GM23338 (cell line): ENCODE measurements at regions not wholly inside any gene's neighbourhood (a gene's known extent, or its start where the extent isn't known, plus 50 kb on each side); places are given as distances from the start of the nearest gene placed in this dataset.

Source experiments
- CTCF ChIP-seq, 2 experiments: fragments of 200-600 bp in 1 of 2; sonication (generic) in 1 of 2; conservative IDR thresholded peaks; 2 replicates each; pipeline versions ENCODE4 v1.5.1 to v1.6.1; 2016 to 2017; ENCODE audit warnings: antibody characterized with exemption in 2 of 2, low read depth in 2 of 2, mild to moderate bottlenecking in 2 of 2, moderate library complexity in 1 of 2
- EZH2 ChIP-seq: fragments of 200-600 bp; sonication (generic); IDR thresholded peaks from one replicate; pipeline ENCODE4 v1.8.0; 2017; ENCODE audit warnings: antibody characterized with exemption, mild to moderate bottlenecking, low read depth; ENCODE audit not compliant: unreplicated experiment
- JUNB ChIP-seq: IDR thresholded peaks from one replicate; pipeline ENCODE4 v1.6.1; 2016; ENCODE audit warnings: antibody characterized with exemption; ENCODE audit not compliant: unreplicated experiment
- POLR2AphosphoS5 ChIP-seq: IDR thresholded peaks from 2 replicates; pipeline ENCODE4 v1.6.1; 2016; ENCODE audit warnings: antibody characterized with exemption, low read depth

- TF ChIP-seq CTCF (conservative IDR thresholded peaks at IDR 0.05; ENCODE audit: low read depth in 2 of 2) (no peak), JUNB (no peak), POLR2AphosphoS5 (no peak), EZH2 (no peak)
Observed at GRCh38 chr11:133710241-133710640, 135.1 kb downstream of the SPATA19 start.
